ENCODE measurements at regions not wholly inside any gene's neighbourhood (a gene's known extent, or its start where the extent isn't known, plus 50 kb on each side); places are given as distances from the start of the nearest gene placed in this dataset.
"Not testable (repeated sequence)": the region's sequence is repeated elsewhere in the genome, so short reads cannot be mapped to it uniquely, and the experiment has no call there.

GRCh38 chr2:14751581-14751980, 119.1 kb downstream of the LRATD1 start:
- DNase-seq (ENCODE audit: low read depth in 2 of 2), result no peak

GRCh38 chr2:14752295-14752694, 119.8 kb downstream of the LRATD1 start:
- DNase-seq (ENCODE audit: low read depth in 2 of 2), result no peak

DNA sequence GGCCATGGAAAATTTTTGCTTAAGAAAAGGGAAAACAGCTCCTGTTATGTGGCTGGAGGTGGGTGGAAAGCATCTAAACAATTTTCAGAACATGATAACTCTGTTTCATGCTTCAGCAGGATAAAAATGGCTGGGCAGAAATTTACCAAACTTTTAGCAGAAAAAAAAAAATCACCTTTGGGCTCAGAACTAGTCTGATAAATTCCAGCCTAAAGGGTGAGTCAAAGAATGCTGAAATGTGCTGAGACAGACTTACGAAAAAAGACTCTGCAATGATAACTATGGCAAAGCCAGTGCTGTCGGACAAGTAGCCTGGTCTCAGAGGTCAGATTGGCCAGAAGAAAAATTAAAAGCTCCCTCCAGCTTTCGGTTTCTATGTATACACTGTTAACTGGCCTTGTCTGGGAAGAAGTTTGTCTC, 123.6 kb downstream of the LRATD1 start:
- DNase-seq (ENCODE audit: low read depth in 2 of 2), result no peak

- DNase-seq (ENCODE audit: low read depth in 2 of 2), result no peak
These were observed 124.6 kb downstream of the LRATD1 start for GRCh38 chr2:14756981-14757657.

- no peak for DNase-seq (ENCODE audit: low read depth in 2 of 2)
These were observed 126.6 kb downstream of the LRATD1 start for GRCh38 chr2:14759082-14759481.

DNA sequence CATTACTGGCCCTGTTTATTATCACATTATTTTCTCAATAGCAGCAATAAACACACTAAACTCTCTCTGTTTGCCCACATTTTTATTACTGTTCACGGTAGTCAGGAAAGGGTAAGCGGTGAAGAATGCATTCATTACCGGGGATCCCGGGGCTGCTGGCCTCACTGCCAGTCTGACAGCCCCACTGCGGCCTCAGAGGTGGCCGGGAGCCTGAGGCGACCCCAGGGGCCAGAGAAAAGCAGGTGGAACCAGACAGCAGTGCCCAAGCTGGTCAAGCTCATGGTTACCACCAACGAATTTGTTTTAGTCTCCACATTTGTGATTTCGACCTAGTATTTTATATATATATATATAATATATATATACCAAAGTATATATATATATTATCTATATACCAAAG, 127.7 kb downstream of the LRATD1 start:
- no peak for DNase-seq (ENCODE audit: low read depth in 2 of 2)

DNA sequence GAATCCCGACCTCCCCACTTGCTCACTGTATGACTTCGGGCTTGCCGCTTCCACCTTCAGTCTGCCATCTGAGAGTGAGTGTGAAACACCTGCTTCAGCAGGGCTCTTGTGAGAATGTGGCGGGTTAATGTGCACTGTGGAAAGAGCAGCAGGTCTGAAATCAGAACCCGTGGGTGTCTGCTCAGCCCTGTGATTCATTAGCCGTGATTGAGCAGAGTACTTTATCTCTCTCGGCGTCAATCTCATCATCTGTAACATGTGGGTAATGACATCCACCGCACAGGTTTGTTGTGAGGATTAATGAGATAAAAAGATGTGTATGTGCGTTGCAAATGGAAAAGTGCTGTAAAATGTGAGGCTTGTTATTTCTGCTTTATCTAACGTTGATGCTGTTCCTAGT, 128.6 kb downstream of the LRATD1 start:
- no peak for DNase-seq (ENCODE audit: low read depth in 2 of 2)

GRCh38 chr2:14773696-14774095, 141.2 kb downstream of the LRATD1 start:
- no peak for DNase-seq (ENCODE audit: low read depth in 2 of 2)

- no peak for DNase-seq (ENCODE audit: low read depth in 2 of 2)
These were observed 142.0 kb downstream of the LRATD1 start for GRCh38 chr2:14774436-14774968.

GRCh38 chr2:14776216-14776615, 143.7 kb downstream of the LRATD1 start:
- DNase-seq (ENCODE audit: low read depth in 2 of 2), result no peak

GRCh38 chr2:14778015-14778414, 145.5 kb downstream of the LRATD1 start:
- DNase-seq (ENCODE audit: low read depth in 2 of 2), result no peak

GRCh38 chr2:14779252-14779651, 146.7 kb downstream of the LRATD1 start:
- no peak for DNase-seq (ENCODE audit: low read depth in 2 of 2)

DNA sequence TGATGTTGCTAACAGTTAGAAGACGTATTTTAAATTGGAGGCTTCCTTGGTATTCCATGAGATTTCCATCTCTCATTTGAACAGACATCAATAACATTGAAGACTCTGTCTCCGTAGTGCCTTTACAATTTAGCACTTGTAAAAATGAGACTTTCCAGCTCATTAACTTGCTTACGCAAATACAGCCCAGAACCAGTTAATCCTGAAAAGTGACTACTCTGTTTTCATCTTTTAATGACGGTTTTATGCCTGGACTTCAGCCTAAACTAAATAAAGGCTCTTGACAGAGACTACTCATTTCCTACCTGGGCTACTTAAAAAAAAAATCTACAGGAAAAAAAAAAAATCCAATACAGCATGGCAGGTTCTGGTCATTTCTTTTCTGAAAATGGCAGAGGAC, 148.6 kb downstream of the LRATD1 start:
- DNase-seq (ENCODE audit: low read depth in 2 of 2), result no peak

DNA sequence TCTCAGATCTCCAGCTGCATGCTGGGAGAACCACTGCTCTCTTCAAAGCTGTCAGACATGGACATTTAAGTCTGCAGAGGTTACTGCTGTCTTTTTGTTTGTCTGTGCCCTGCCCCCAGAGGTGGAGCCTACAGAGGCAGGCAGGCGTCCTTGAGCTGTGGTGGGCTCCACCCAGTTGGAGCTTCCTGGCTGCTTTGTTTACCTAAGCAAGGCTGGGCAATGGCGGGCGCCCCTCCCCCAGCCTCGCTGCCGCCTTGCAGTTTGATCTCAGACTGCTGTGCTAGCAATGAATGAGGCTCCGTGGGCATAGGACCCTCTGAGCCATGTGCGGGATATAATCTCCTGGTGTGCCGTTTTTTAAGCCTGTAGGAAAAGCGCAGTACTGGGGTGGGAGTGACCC, 156.3 kb downstream of the LRATD1 start:
- DNase-seq (ENCODE audit: low read depth in 2 of 2), result not testable (repeated sequence)

DNA sequence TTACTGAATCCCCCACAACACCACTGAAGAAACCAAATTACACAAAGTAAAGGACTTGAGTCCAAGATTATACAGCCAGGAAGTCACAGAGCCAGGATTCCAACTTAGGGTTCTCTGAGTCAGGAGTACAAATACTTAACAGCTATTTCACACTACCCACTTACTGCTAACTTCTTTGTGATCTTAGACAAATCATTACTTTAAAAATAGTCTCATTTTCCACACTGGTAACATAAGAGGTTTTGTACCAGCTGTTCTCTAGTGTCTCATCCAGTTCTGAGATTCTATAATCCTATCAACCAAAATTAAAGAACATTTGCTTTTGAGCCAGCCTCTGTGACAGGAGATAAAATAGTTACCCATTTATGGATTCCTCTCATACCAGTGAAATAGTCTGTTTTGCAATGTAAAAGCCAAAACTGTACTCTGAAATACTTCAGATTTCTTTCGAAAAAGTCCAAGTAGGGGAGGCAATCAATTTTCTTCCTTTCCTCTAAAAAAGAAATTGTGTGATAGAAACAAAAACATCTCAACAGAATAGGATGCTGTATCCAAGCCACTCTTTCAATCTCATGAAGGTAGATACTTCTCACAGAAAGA, 157.6 kb downstream of the LRATD1 start:
- DNase-seq (ENCODE audit: low read depth in 2 of 2), result no peak

DNA sequence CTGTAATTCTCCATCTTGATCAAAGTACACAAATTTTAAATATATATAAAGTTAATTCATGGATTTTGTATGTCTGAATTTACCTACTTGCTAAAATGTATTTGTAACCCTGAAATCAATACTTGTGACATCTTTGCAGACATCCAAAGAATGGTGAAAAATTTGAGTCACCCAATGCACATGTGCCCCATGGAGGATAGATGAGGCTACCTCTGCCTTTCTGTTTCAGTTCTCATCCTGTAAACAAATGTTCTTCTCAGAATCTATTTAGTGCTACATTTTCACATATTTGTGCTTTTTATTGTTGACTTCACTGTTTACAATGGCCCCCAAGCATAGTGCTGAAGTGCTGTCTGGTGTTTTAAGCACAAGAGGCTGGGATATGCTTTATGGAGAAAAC, 171.5 kb downstream of the LRATD1 start:
- no peak for DNase-seq (ENCODE audit: low read depth in 2 of 2)

GRCh38 chr2:14804902-14805301, 172.4 kb downstream of the LRATD1 start:
- DNase-seq (ENCODE audit: low read depth in 2 of 2), result no peak

DNA sequence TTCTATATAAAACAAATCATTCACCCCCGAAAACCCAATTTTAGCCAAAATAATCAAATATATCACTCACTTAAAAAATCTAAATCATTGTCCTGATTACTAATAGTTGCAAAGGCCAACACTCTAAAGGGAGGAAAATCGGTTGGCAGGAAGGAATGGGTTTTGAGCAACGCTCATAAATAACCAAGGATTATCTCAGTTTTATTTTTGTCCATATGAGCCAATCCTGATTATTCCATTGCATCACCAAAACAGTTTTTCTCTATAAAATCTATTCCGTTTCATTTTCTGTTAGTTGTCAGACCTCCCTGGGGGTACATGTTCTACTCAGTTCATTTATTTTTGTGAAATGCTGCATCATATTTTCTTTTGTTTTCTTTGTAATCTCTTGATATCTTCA, 174.1 kb downstream of the LRATD1 start:
- no peak for DNase-seq (ENCODE audit: low read depth in 2 of 2)

- DNase-seq (ENCODE audit: low read depth in 2 of 2), result no peak
These were observed 182.7 kb downstream of the LRATD1 start for GRCh38 chr2:14815201-14815600.

DNA sequence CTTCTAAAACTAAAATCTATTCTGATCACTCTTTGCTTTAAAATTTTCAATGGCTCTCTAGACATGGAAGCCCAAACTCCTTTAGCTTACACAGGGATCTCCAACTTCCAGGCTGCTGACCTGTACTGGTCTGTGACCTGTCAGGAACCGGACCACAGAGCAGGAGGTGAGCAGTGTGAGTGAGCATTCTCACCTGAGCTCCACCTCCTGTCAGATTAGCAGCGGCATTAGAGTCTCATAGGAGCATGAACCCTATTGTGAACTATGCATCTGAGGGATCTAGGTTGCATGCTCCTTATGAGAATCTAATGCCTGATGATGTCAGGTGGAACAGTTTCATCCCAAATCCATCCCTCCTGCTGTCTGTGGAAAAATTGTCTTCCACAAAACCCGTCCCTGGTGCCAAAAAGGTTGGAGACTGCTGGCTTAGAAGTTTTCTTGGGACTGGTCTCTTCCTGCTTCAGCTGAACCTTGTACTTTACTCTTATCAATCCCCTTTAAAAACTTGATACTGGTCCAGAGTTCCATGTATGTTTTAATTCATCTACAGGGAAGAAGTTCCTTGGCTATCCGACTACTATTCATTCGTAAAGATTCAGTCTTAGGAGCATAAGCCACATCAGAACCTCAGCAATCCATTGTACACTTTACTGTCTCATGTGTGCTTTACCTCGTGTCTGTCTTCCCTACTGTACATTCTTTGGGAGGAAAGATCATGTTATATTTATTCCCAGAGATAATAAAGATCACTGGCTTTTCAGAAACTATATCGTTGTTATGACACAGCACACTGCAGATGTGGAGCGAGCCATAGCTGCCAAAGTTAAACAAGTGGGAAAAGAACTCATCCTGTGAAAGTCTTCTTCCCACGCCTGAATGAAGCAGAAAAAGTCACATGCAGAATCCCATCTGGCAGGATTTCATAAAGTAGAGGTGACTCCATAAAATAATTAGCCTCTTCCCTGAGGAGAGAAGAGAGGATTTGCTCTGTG, 183.8 kb downstream of the LRATD1 start:
- no peak for DNase-seq (ENCODE audit: low read depth in 2 of 2)

DNA sequence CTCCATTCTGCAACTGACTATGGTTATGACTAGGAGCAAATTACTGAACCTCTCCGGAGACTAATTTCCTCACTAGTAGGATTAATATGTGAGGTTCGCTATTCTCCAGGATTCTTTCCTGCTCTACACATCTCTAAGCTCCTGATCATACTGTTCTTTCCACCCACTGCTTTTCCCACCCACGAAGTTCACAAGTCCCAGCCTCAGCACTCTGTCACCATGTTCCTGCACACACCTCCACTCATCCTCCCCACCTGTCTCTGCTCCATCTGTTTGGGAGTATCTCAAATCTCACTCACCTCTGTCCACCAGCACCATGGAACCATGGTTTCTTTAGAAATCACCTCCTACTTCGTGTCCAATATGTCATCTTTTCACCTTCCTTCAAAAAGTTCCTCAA, 185.3 kb downstream of the LRATD1 start:
- no peak for DNase-seq (ENCODE audit: low read depth in 2 of 2)

DNA sequence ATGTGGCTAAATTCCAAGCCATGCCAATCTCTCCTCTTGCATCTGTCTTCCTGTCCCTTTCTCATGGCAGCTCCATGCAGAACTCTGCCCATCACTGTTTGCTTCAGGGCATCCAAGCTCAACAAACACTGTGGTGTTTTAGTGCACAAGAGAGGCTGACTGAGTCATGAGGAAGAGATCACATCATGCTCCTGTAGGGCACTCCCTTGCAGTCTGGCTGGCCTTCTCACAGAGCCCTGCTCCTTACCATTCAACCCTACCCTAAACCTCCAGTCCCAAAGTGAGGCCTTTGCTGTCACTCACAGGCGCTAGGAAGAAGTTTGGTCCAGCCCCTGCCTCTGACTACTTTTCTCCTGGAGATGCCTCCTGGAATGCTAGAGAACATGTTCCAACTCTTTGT, 194.0 kb downstream of the LRATD1 start:
- DNase-seq (ENCODE audit: low read depth in 2 of 2), result no peak

Measured in stimulated activated CD8-positive, alpha-beta memory T cell treated with anti-CD3 and anti-CD28 coated beads, Interleukin-15, amount 100 ng/mL, for 4 hours (primary cell).